ENCODE measurements at regions not wholly inside any gene's neighbourhood (a gene's known extent, or its start where the extent isn't known, plus 50 kb on each side); places are given as distances from the start of the nearest gene placed in this dataset.

GRCh38 chr7:120097774-120098173 lies 175.2 kb upstream of the KCND2 start:
- no peak overlapping the region for H3K4ac ChIP-seq (ENCODE audit: low read depth, low read length)
- H3K27ac ChIP-seq (ENCODE audit: insufficient read depth, low read length): no peak overlapping the region
- no peaks in the 10 kb centered on the region for H4K20me1 ChIP-seq (ENCODE audit: insufficient read depth, low read length)
- TF ChIP-seq MXI1 (IDR thresholded peaks at IDR 0.05; ENCODE audit: borderline replicate concordance, low read depth, low read length) (no peak), BHLHE40 (IDR thresholded peaks at IDR 0.05; ENCODE audit: low read depth, low read length) (no peak), MAFK (IDR thresholded peaks at IDR 0.05; ENCODE audit: low read depth, low read length) (no peak), POLR2A (IDR thresholded peaks at IDR 0.05; ENCODE audit: low read depth, low read length) (no peak)
- H2BK120ac ChIP-seq (ENCODE audit: low read depth, low read length): no peak overlapping the region
- H3K36me3 ChIP-seq (ENCODE audit: control insufficient read depth, insufficient read depth, low read length): no peaks in the 10 kb centered on the region
- no peak overlapping the region for H3K14ac ChIP-seq (replicated peaks; ENCODE audit: low read depth, low read length)
- H4K91ac ChIP-seq (ENCODE audit: insufficient read depth, low read depth, low read length): no peak overlapping the region
- DNase-seq (no peak), ATAC-seq (ENCODE audit: low read depth) (no peak)
- H3K18ac ChIP-seq (ENCODE audit: low read depth, low read length): no peak overlapping the region
- dilution Hi-C loops (cut with HindIII; ENCODE audit: low sequenced_read_pairs, unreplicated experiment): no loop called here
- no peaks in the 10 kb centered on the region for H3K27me3 ChIP-seq (ENCODE audit: control insufficient read depth, insufficient read depth, low read length)
- intact Hi-C loops (cut with micrococcal nuclease): no loop called here
- H4K8ac ChIP-seq (ENCODE audit: low read depth in 2 of 2, low read length in 2 of 2): no peak overlapping the region
- BruUV-seq (replicated peaks): no TSS peak
- no peaks in the 10 kb centered on the region for H3K9me3 ChIP-seq (ENCODE audit: control insufficient read depth, insufficient read depth, low read length)
- no peak overlapping the region for H3K4me3 ChIP-seq (ENCODE audit: insufficient read depth, low read depth, low read length)
- no peak overlapping the region for H3K9ac ChIP-seq (ENCODE audit: low read depth, low read length)
- H2BK20ac ChIP-seq (ENCODE audit: low read depth, low read length): no peak overlapping the region
- in situ Hi-C loops (cut with MboI; ENCODE audit: low sequenced_read_pairs): no loop called here
- H3K4me1 ChIP-seq (ENCODE audit: control insufficient read depth, insufficient read depth, low read length): no peaks in the 10 kb centered on the region
- no peak overlapping the region for H2BK5ac ChIP-seq (ENCODE audit: low read depth, low read length, poor library complexity, severe bottlenecking)
- H2AFZ ChIP-seq (replicated peaks; ENCODE audit: low read length, poor library complexity): no peak overlapping the region
- no peak overlapping the region for H2AK9ac ChIP-seq (replicated peaks; ENCODE audit: low read depth, low read length, poor library complexity)
- no peaks in the 10 kb centered on the region for H3K9me1 ChIP-seq (ENCODE audit: insufficient read depth, low read length)
- H3K23ac ChIP-seq (ENCODE audit: low read depth, low read length): no peak overlapping the region
- no peak overlapping the region for H2AK5ac ChIP-seq (ENCODE audit: low read depth, low read length)
- H3K56ac ChIP-seq (ENCODE audit: extremely low read depth, insufficient read depth, low read length): no peak overlapping the region
- H3K4me2 ChIP-seq (ENCODE audit: low read depth, low read length): no peak overlapping the region
- H3K79me1 ChIP-seq (ENCODE audit: low read depth in 1 of 2, low read length in 2 of 2): no peaks in the 10 kb centered on the region
- no peak overlapping the region for H2BK15ac ChIP-seq (ENCODE audit: low read depth, low read length)
- no peak overlapping the region for H4K5ac ChIP-seq (ENCODE audit: low read depth, low read length)
- CTCF ChIA-PET: no interaction called here
- POLR2A ChIA-PET (ENCODE audit: unreplicated experiment): no interaction called here

Measured in IMR-90 (cell line).